Central memory CD8-positive, alpha-beta T cell (primary cell): ENCODE measurements at regions not wholly inside any gene's neighbourhood (a gene's known extent, or its start where the extent isn't known, plus 50 kb on each side); places are given as distances from the start of the nearest gene placed in this dataset.
A peak's percentile ranks its signal among the peaks of the same experiment; 100 is the strongest.

ENCODE experiments used
- ATAC-seq: fragments of 150-1000 bp; cut with Tn5 transposase; replicated peaks from 2 replicates; pipeline ENCODE4 v1.10.0; 2022; ENCODE audit warnings: mild to moderate bottlenecking, moderate FRiP score, moderate number of reproducible peaks; ENCODE audit not compliant: poor library complexity, severe bottlenecking; ENCODE audit errors: extremely low read depth
- DNase-seq, 2 donors: peaks; one replicate each; pipeline ENCODE4 v3.0.0; 2021; ENCODE audit warnings: low spot score in 2 of 2
- H3K27ac Mint-ChIP-seq: one replicate; pipeline ENCODE4 v1.8.0; 2022; ENCODE audit warnings: low read depth, mild to moderate bottlenecking, moderate library complexity, mixed read lengths
- H3K27me3 Mint-ChIP-seq: one replicate; pipeline ENCODE4 v1.8.0; 2022; ENCODE audit warnings: mixed read lengths
- H3K36me3 Mint-ChIP-seq: one replicate; pipeline ENCODE4 v1.8.0; 2022; ENCODE audit warnings: mild to moderate bottlenecking, moderate library complexity, mixed read lengths; ENCODE audit not compliant: insufficient read depth
- H3K4me1 Mint-ChIP-seq: one replicate; pipeline ENCODE4 v1.8.0; 2022; ENCODE audit warnings: mixed read lengths
- H3K4me3 Mint-ChIP-seq: one replicate; pipeline ENCODE4 v1.8.0; 2022; ENCODE audit warnings: mild to moderate bottlenecking, moderate library complexity, mixed read lengths
- H3K9me3 Mint-ChIP-seq: one replicate; pipeline ENCODE4 v1.8.0; 2022; ENCODE audit warnings: mixed read lengths

DNA sequence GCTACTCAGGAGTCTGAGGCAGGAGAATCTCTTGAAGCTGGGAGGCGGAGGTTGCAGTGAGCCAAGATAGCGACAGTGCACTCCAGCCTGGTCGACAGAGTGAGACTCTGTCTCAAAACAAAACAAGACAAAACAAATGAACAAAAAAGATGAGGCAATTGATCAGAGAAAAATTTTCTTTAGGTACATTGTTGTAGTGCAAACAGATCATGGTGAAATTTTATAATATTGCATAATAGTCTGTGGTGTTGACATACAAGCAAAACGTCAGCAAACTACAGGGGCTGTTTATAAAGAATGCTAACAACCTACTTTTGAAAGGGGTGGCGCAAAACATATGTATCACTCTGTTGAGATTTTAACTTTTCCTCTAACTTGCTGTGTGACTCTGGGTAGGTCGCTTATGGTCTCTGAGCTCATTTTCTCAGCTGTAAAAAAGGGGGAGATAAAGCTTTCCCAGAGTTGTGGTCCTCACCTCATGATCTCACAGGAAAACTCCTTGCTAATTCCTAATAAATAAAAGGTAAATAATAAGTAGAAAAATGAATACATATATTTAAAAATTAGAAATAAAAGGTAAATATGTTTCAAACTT, 64.8 kb upstream of the NUP160 start:
- DNase-seq (no peak), ATAC-seq (no peak)
- no peaks in the 10 kb centered on the region for H3K27me3 Mint-ChIP-seq
- H3K27ac Mint-ChIP-seq = no peak overlapping the region
- H3K36me3 Mint-ChIP-seq = no peaks in the 10 kb centered on the region
- no peaks in the 10 kb centered on the region for H3K9me3 Mint-ChIP-seq
- H3K4me3 Mint-ChIP-seq = no peak overlapping the region
- H3K4me1 Mint-ChIP-seq = peaks cover 10% of the 10 kb centered on the region

DNA sequence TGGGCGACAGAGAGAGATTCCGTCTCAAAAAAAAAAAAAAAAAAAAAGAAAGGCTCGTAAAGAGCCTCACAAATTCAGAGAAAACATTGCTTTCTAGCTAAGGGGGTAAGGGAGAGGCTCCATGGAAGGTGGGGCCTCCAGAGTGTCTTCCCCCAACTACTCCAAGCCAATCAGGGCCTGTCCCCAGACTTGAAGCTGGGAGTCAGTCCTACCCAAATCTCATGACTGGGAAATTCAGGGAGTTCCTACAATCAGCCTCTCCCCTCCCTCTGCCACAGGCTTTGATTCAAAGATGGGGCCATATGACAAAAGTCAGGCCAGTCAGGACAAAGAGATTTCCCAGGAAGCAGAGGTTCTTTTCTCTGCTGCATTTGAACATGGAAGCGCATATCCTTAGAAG, 63.0 kb upstream of the NUP160 start:
- Mint-ChIP-seq H3K9me3 (no peaks in the 10 kb centered on the region), H3K27me3 (no peaks in the 10 kb centered on the region), H3K4me3 (no peak overlapping the region), H3K36me3 (no peaks in the 10 kb centered on the region), H3K4me1 (peaks cover 7% of the 10 kb centered on the region), H3K27ac (no peak overlapping the region)
- ATAC-seq = no peak
- DNase-seq = no peak

- ATAC-seq (no peak), DNase-seq (no peak)
- Mint-ChIP-seq H3K4me3 (no peak overlapping the region), H3K9me3 (no peaks in the 10 kb centered on the region), H3K27me3 (no peaks in the 10 kb centered on the region), H3K36me3 (no peaks in the 10 kb centered on the region), H3K4me1 (no peaks in the 10 kb centered on the region), H3K27ac (no peak overlapping the region)
Observed at GRCh38 chr11:47908198-47908597, 60.0 kb upstream of the NUP160 start.

GRCh38 chr11:47907499-47907898, 59.3 kb upstream of the NUP160 start:
- no peak for DNase-seq
- Mint-ChIP-seq H3K36me3 (no peaks in the 10 kb centered on the region), H3K4me3 (no peak overlapping the region), H3K4me1 (no peaks in the 10 kb centered on the region), H3K9me3 (no peaks in the 10 kb centered on the region), H3K27me3 (no peaks in the 10 kb centered on the region), H3K27ac (no peak overlapping the region)
- no peak for ATAC-seq

- H3K27me3 Mint-ChIP-seq = no peaks in the 10 kb centered on the region
- no peaks in the 10 kb centered on the region for H3K36me3 Mint-ChIP-seq
- H3K9me3 Mint-ChIP-seq = no peaks in the 10 kb centered on the region
- no peaks in the 10 kb centered on the region for H3K4me1 Mint-ChIP-seq
- no peak overlapping the region for H3K4me3 Mint-ChIP-seq
- no peak for DNase-seq
- ATAC-seq = no peak
- H3K27ac Mint-ChIP-seq = no peak overlapping the region
Observed at GRCh38 chr11:47906066-47906465, 57.9 kb upstream of the NUP160 start.

DNA sequence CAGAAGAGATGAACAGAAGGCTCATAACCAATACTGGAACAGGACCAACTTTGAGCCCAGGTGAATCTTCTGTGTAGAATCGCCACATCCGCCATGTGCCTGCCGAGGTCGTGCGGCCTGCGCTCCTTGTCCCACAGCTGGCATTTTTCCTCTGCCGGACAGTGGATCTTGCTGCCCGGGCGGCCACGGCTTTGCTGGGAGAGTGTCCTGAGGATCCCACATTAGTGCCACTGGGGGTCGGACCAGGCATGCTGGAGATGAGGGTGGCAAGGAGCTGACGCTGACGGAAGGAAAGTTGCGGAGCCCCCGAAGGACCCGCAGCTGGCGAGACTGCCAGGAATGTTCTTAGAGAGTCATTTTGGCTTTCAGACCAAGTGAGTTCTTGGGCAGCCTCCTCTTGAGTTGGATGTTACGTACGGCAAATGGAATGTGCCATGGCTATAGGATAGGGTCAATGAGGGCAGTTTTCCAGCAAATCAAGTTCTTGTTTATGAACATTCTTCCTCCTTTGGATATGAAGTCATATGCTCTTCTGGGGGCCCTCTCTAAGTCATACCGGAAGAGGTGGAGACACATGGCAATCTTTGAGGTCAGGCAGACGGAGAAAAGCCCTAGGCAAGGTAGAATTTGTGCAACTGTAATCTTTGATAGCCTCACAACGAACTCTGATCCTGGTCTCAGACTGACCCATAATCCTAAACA, 57.4 kb upstream of the NUP160 start:
- no peaks in the 10 kb centered on the region for H3K36me3 Mint-ChIP-seq
- no peaks in the 10 kb centered on the region for H3K4me1 Mint-ChIP-seq
- no peaks in the 10 kb centered on the region for H3K9me3 Mint-ChIP-seq
- DNase-seq = no peak
- H3K4me3 Mint-ChIP-seq = no peak overlapping the region
- no peaks in the 10 kb centered on the region for H3K27me3 Mint-ChIP-seq
- no peak overlapping the region for H3K27ac Mint-ChIP-seq
- no peak for ATAC-seq

- no peak for ATAC-seq
- Mint-ChIP-seq H3K27me3 (no peaks in the 10 kb centered on the region), H3K4me3 (no peak overlapping the region)
Observed at GRCh38 chr11:47904808-47905207, 56.7 kb upstream of the NUP160 start.

DNA sequence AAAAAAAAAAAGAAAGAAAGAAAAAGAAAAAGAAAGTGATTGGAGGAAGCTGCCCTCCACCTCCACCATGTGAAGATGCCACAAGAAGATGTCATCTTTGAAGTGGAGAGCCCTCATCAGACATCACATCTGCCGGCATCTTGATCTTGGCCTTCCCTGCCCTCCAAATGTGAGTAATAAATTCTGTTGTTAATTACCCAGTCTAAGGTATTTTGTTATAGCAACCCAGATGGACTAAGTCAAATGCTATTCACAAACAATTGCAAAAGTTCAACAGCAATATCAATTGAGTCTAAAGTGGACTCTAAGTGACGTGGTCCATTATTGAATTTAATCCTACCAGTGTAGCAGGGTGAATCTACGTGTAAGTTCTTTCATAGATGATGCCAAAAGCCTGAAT, 55.9 kb upstream of the NUP160 start:
- no peaks in the 10 kb centered on the region for H3K27me3 Mint-ChIP-seq
- DNase-seq (no peak), ATAC-seq (no peak)
- H3K36me3 Mint-ChIP-seq = no peaks in the 10 kb centered on the region
- peaks cover 12% of the 10 kb centered on the region for H3K4me1 Mint-ChIP-seq
- no peak overlapping the region for H3K4me3 Mint-ChIP-seq
- no peak overlapping the region for H3K27ac Mint-ChIP-seq
- H3K9me3 Mint-ChIP-seq = no peaks in the 10 kb centered on the region

More at GRCh38 chr11:47904808-47905207, 56.7 kb upstream of the NUP160 start:
- H3K27ac Mint-ChIP-seq = no peak overlapping the region
- no peaks in the 10 kb centered on the region for H3K9me3 Mint-ChIP-seq
- peaks cover 6% of the 10 kb centered on the region for H3K4me1 Mint-ChIP-seq
- DNase-seq = no peak
- H3K36me3 Mint-ChIP-seq = no peaks in the 10 kb centered on the region

DNA sequence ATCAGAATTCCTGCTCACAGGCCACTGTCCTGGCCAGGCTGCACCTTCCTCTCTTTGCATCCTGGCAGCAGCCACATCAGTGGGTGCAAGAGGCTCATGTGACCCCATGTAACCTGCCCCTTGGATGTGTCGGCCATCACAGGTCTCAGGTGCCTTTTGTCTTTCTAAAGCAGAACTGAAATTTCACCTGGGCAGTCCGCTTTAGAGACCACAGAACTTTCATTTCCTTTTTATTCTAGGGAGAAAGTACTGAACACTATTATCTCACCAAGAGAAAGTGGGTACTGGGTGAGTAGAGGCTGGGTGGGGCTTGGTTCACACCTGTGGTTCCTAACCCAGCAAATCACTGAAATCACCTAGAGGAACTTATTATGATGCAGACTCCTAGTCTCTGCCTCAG, 51.7 kb upstream of the NUP160 start:
- Mint-ChIP-seq H3K4me3 (no peak overlapping the region), H3K27ac (no peak overlapping the region), H3K36me3 (no peaks in the 10 kb centered on the region), H3K9me3 (no peaks in the 10 kb centered on the region), H3K4me1 (peaks cover 12% of the 10 kb centered on the region), H3K27me3 (no peaks in the 10 kb centered on the region)
- DNase-seq = no peak
- ATAC-seq = peak; percentile 65
